ENCODE measurements at regions not wholly inside any gene's neighbourhood (a gene's known extent, or its start where the extent isn't known, plus 50 kb on each side); places are given as distances from the start of the nearest gene placed in this dataset.

DNA sequence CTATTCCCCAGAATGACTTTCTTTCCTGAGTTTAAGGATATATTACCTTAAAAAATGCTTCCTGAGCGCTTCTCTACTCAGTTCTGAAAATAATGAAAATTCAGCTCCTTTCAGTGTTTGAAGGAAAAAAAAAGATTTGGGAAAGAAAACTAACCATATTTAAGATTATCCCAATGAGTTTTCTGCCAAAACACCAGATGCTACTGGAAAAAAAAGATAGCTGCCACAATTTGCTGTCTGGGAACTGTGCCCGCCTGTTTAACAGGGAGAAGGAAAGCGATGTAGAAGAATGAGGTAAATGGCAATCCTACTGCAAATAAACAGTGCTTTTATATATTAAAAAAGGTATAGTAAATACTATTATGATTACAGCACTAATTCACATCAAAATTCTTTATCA lies 367.6 kb upstream of the PRICKLE1 start:
- TF ChIP-seq EZH2phosphoT487 (IDR thresholded peaks at IDR 0.05): no peak
- TF ChIP-seq, protein P1, sequence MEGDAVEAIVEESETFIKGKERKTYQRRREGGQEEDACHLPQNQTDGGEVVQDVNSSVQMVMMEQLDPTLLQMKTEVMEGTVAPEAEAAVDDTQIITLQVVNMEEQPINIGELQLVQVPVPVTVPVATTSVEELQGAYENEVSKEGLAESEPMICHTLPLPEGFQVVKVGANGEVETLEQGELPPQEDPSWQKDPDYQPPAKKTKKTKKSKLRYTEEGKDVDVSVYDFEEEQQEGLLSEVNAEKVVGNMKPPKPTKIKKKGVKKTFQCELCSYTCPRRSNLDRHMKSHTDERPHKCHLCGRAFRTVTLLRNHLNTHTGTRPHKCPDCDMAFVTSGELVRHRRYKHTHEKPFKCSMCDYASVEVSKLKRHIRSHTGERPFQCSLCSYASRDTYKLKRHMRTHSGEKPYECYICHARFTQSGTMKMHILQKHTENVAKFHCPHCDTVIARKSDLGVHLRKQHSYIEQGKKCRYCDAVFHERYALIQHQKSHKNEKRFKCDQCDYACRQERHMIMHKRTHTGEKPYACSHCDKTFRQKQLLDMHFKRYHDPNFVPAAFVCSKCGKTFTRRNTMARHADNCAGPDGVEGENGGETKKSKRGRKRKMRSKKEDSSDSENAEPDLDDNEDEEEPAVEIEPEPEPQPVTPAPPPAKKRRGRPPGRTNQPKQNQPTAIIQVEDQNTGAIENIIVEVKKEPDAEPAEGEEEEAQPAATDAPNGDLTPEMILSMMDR (IDR thresholded peaks at IDR 0.05): no peak
- no peak for TF ChIP-seq EZH2 (IDR thresholded peaks at IDR 0.05)
- Histone ChIP-seq H3K4me2 (no peak overlapping the region), H3F3A (ENCODE audit: low read depth) (no peaks in the 10 kb centered on the region), H3K4me3 (no peak overlapping the region), H3K36me3 (no peaks in the 10 kb centered on the region), H3K9me3 (ENCODE audit: low read depth) (no peaks in the 10 kb centered on the region), H3K4me1 (no peaks in the 10 kb centered on the region), H3K27ac (no peak overlapping the region), H4K20me1 (ENCODE audit: low read depth) (no peaks in the 10 kb centered on the region), H3K79me2 (ENCODE audit: low read depth) (no peaks in the 10 kb centered on the region), H2AFZ (replicated peaks) (no peak overlapping the region), H3K9ac (no peak overlapping the region), H3K27me3 (no peaks in the 10 kb centered on the region)
- H3K27me3 Mint-ChIP-seq (ENCODE audit: insufficient read depth, low read depth): peaks cover 4% of the 10 kb centered on the region
- H3K4me3 Mint-ChIP-seq: no peak overlapping the region
- DNase-seq (ENCODE audit: low spot score): no peak
- H3K4me1 Mint-ChIP-seq: no peaks in the 10 kb centered on the region
- peaks cover 7% of the 10 kb centered on the region for H3K9me3 Mint-ChIP-seq
- no peak overlapping the region for H3K27ac Mint-ChIP-seq
- no peaks in the 10 kb centered on the region for H3K36me3 Mint-ChIP-seq

DNA sequence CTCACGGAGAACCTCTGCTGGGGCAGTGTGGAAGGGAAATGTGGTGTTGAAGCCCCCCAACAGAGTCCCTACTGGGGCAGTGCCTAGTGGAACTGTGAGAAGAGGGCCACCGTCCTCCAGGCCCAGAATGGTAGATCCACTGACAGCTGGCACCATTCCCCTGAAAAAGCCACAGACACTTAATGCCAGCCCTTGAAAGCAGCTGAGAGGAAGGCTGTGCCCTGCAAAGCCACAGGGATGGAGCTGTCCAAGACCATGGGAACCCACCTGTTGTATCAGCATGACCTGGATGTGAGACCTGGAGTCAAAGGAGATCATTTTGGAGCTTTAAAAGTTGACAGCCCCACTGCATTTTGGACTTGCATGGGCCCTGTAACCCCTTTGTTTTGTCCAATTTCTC lies 363.5 kb upstream of the PRICKLE1 start:
- Mint-ChIP-seq H3K36me3 (no peaks in the 10 kb centered on the region), H3K27me3 (ENCODE audit: insufficient read depth, low read depth) (peaks cover 3% of the 10 kb centered on the region), H3K4me3 (no peak overlapping the region), H3K27ac (no peak overlapping the region), H3K9me3 (peaks cover 8% of the 10 kb centered on the region), H3K4me1 (no peaks in the 10 kb centered on the region)
- Histone ChIP-seq H3K79me2 (ENCODE audit: low read depth) (no peaks in the 10 kb centered on the region), H3K4me2 (no peak overlapping the region), H3K36me3 (no peaks in the 10 kb centered on the region), H3K27ac (no peak overlapping the region), H3K4me1 (no peaks in the 10 kb centered on the region), H3K27me3 (no peaks in the 10 kb centered on the region), H2AFZ (replicated peaks) (no peak overlapping the region), H3K9ac (no peak overlapping the region), H3F3A (ENCODE audit: low read depth) (no peaks in the 10 kb centered on the region), H4K20me1 (ENCODE audit: low read depth) (no peaks in the 10 kb centered on the region), H3K4me3 (no peak overlapping the region), H3K9me3 (ENCODE audit: low read depth) (no peaks in the 10 kb centered on the region)
- no peak for DNase-seq (ENCODE audit: low spot score)
- TF ChIP-seq EZH2phosphoT487 (IDR thresholded peaks at IDR 0.05): no peak
- no peak for TF ChIP-seq EZH2 (IDR thresholded peaks at IDR 0.05)
- TF ChIP-seq, protein P1 (IDR thresholded peaks at IDR 0.05): no peak

DNA sequence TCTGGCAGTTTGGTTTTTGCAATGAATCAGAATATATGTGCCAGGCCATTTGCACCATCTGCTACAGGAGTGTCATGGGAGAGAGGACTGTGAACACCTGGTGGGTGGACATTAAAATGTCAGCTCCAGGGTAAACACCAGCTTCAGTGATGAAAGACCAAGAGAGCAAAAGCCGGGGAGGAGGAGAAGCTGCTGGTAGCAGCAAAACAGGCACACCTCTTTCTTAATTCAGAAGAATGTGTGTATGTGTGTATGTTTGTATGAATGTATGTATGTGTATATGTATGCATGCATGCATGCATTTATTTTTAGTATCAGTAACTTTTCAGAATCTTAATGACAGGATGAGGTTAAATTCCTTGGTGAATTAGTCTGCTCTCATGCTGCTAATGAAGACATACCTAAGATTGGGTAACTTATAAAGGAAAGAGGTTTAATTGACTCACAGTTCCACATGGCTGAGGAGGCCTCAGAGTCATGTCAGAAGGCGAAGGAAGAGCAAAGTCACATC lies 357.4 kb upstream of the PRICKLE1 start:
- Histone ChIP-seq H3K27me3 (no peaks in the 10 kb centered on the region), H3K4me2 (no peak overlapping the region), H3K27ac (no peak overlapping the region), H3F3A (ENCODE audit: low read depth) (no peaks in the 10 kb centered on the region), H4K20me1 (ENCODE audit: low read depth) (no peaks in the 10 kb centered on the region), H3K9ac (no peak overlapping the region), H3K4me1 (no peaks in the 10 kb centered on the region), H3K4me3 (no peak overlapping the region), H2AFZ (replicated peaks) (no peak overlapping the region), H3K36me3 (no peaks in the 10 kb centered on the region), H3K9me3 (ENCODE audit: low read depth) (no peaks in the 10 kb centered on the region), H3K79me2 (ENCODE audit: low read depth) (no peaks in the 10 kb centered on the region)
- no peaks in the 10 kb centered on the region for H3K4me1 Mint-ChIP-seq
- peaks cover 12% of the 10 kb centered on the region for H3K9me3 Mint-ChIP-seq
- DNase-seq (ENCODE audit: low spot score): no peak
- H3K36me3 Mint-ChIP-seq: peaks cover 2% of the 10 kb centered on the region
- H3K27me3 Mint-ChIP-seq (ENCODE audit: insufficient read depth, low read depth): no peaks in the 10 kb centered on the region
- no peak overlapping the region for H3K4me3 Mint-ChIP-seq
- no peak overlapping the region for H3K27ac Mint-ChIP-seq
- TF ChIP-seq, protein P1 (IDR thresholded peaks at IDR 0.05): no peak
- TF ChIP-seq EZH2phosphoT487 (IDR thresholded peaks at IDR 0.05) (no peak), EZH2 (IDR thresholded peaks at IDR 0.05) (no peak)
